GM23338 (cell line): ENCODE measurements at regions not wholly inside any gene's neighbourhood (a gene's known extent, or its start where the extent isn't known, plus 50 kb on each side); places are given as distances from the start of the nearest gene placed in this dataset.

Source experiments
- CREB1 ChIP-seq: fragments of 250-450 bp; sonication (Bioruptor Pico); IDR thresholded peaks from 2 replicates; pipeline ENCODE4 v1.5.0; 2020; ENCODE audit warnings: low read depth, mild to moderate bottlenecking, moderate library complexity
- CTCF ChIP-seq, 2 experiments: fragments of 200-600 bp in 1 of 2; sonication (generic) in 1 of 2; conservative IDR thresholded peaks; 2 replicates each; pipeline versions ENCODE4 v1.5.1 to v1.6.1; 2016 to 2017; ENCODE audit warnings: antibody characterized with exemption in 2 of 2, low read depth in 2 of 2, mild to moderate bottlenecking in 2 of 2, moderate library complexity in 1 of 2
- ETS1 ChIP-seq: IDR thresholded peaks from 2 replicates; pipeline ENCODE4 v1.6.1; 2016; ENCODE audit warnings: antibody characterized with exemption
- EZH2 ChIP-seq: fragments of 200-600 bp; sonication (generic); IDR thresholded peaks from one replicate; pipeline ENCODE4 v1.8.0; 2017; ENCODE audit warnings: antibody characterized with exemption, mild to moderate bottlenecking, low read depth; ENCODE audit not compliant: unreplicated experiment
- EZH2phosphoT487 ChIP-seq: fragments of 200-600 bp; sonication (generic); IDR thresholded peaks from one replicate; pipeline ENCODE4 v1.8.1; 2018; ENCODE audit warnings: antibody characterized with exemption; ENCODE audit not compliant: unreplicated experiment
- JUNB ChIP-seq: IDR thresholded peaks from one replicate; pipeline ENCODE4 v1.6.1; 2016; ENCODE audit warnings: antibody characterized with exemption; ENCODE audit not compliant: unreplicated experiment
- POLR2AphosphoS5 ChIP-seq: IDR thresholded peaks from 2 replicates; pipeline ENCODE4 v1.6.1; 2016; ENCODE audit warnings: antibody characterized with exemption, low read depth
- REST ChIP-seq: IDR thresholded peaks from one replicate; pipeline ENCODE4 v1.6.1; 2018; ENCODE audit warnings: antibody characterized with exemption; ENCODE audit not compliant: unreplicated experiment
- STAT1 ChIP-seq: IDR thresholded peaks from one replicate; pipeline ENCODE4 v1.6.1; 2016; ENCODE audit warnings: antibody characterized with exemption; ENCODE audit not compliant: unreplicated experiment
- ZNF114 ChIP-seq: fragments of 250-450 bp; sonication (Bioruptor Pico); IDR thresholded peaks from 2 replicates; pipeline ENCODE4 v1.5.0; 2020; ENCODE audit warnings: mild to moderate bottlenecking, moderate library complexity
- ZNF331 ChIP-seq: fragments of 250-450 bp; sonication (Bioruptor Pico); IDR thresholded peaks from 2 replicates; pipeline ENCODE4 v1.5.0; 2020; ENCODE audit warnings: low read depth, mild to moderate bottlenecking, moderate library complexity

- TF ChIP-seq REST (no peak), EZH2phosphoT487 (no peak), CTCF (conservative IDR thresholded peaks at IDR 0.05; ENCODE audit: low read depth in 2 of 2) (no peak), EZH2 (no peak), POLR2AphosphoS5 (no peak), STAT1 (no peak), CREB1 (CRISPR knock-in tag) (no peak), ZNF114 (no peak), ZNF331 (CRISPR knock-in tag) (no peak), JUNB (no peak), ETS1 (no peak)
Measured at GRCh38 chr19:57025491-57025890, 94.3 kb upstream of the USP29 start.
